ENCODE measurements at regions not wholly inside any gene's neighbourhood (a gene's known extent, or its start where the extent isn't known, plus 50 kb on each side); places are given as distances from the start of the nearest gene placed in this dataset.

GRCh38 chr6:102389994-102390393, 996.5 kb downstream of the GRIK2 start:
- no peaks in the 10 kb centered on the region for H3K9me3 ChIP-seq (ENCODE audit: control extremely low read depth in 1 of 5, control insufficient read depth in 4 of 5, insufficient read depth in 2 of 5, low read depth in 1 of 5, low read length in 4 of 5)
- H3K36me3 ChIP-seq (ENCODE audit: control insufficient read depth in 4 of 4, insufficient read depth in 4 of 4, low read length in 3 of 4), result no peaks in the 10 kb centered on the region
- WGBS (ENCODE audit: insufficient coverage), result 96% methylated on average over 10 of the region's 11 CpGs
- no peak for DNase-seq
- ChIA-PET CTCF (no interaction called here), POLR2A (no interaction called here)
- H3K4me1 ChIP-seq (ENCODE audit: control extremely low read depth in 1 of 4, control insufficient read depth in 4 of 4, insufficient read depth in 4 of 4, low read length in 3 of 4), result peaks cover 0 to 5% (median 0%) of the 10 kb centered on the region in 4 experiments
- H3K4me3 ChIP-seq (ENCODE audit: control insufficient read depth in 1 of 7, extremely low read depth in 1 of 7, insufficient read depth in 4 of 7, low read depth in 2 of 7, low read length in 6 of 7), result no peak overlapping the region
- H3K27ac ChIP-seq (ENCODE audit: insufficient read depth in 1 of 2, low read depth in 1 of 2, low read length in 2 of 2, poor library complexity in 1 of 2, severe bottlenecking in 2 of 2), result no peak overlapping the region
- H3K27me3 ChIP-seq (replicated peaks in 2 of 5; ENCODE audit: control insufficient read depth in 4 of 5, insufficient read depth in 5 of 5, low read length in 4 of 5), result no peaks in the 10 kb centered on the region

GRCh38 chr6:102387326-102388033, 994.0 kb downstream of the GRIK2 start:
- CTCF ChIA-PET, result no interaction called here
- POLR2A ChIA-PET, result no interaction called here
- no peaks in the 10 kb centered on the region for H3K9me3 ChIP-seq (ENCODE audit: control extremely low read depth in 1 of 5, control insufficient read depth in 4 of 5, insufficient read depth in 2 of 5, low read depth in 1 of 5, low read length in 4 of 5)
- H3K4me1 ChIP-seq (ENCODE audit: control extremely low read depth in 1 of 4, control insufficient read depth in 4 of 4, insufficient read depth in 4 of 4, low read length in 3 of 4), result peaks cover 0 to 5% (median 0%) of the 10 kb centered on the region in 4 experiments
- DNase-seq, result no peak
- no peaks in the 10 kb centered on the region for H3K36me3 ChIP-seq (ENCODE audit: control insufficient read depth in 4 of 4, insufficient read depth in 4 of 4, low read length in 3 of 4)
- H3K27me3 ChIP-seq (replicated peaks in 2 of 5; ENCODE audit: control insufficient read depth in 4 of 5, insufficient read depth in 5 of 5, low read length in 4 of 5), result no peaks in the 10 kb centered on the region
- H3K4me3 ChIP-seq (ENCODE audit: control insufficient read depth in 1 of 7, extremely low read depth in 1 of 7, insufficient read depth in 4 of 7, low read depth in 2 of 7, low read length in 6 of 7), result no peak overlapping the region
- H3K27ac ChIP-seq (ENCODE audit: insufficient read depth in 1 of 2, low read depth in 1 of 2, low read length in 2 of 2, poor library complexity in 1 of 2, severe bottlenecking in 2 of 2), result no peak overlapping the region
- WGBS (ENCODE audit: insufficient coverage), result no CpG with 5 or more reads among the region's 2 CpGs

- H3K4me1 ChIP-seq (ENCODE audit: control extremely low read depth in 1 of 4, control insufficient read depth in 4 of 4, insufficient read depth in 4 of 4, low read length in 3 of 4), result no peaks in the 10 kb centered on the region
- CTCF ChIA-PET, result no interaction called here
- H3K36me3 ChIP-seq (ENCODE audit: control insufficient read depth in 4 of 4, insufficient read depth in 4 of 4, low read length in 3 of 4), result no peaks in the 10 kb centered on the region
- POLR2A ChIA-PET, result no interaction called here
- no peaks in the 10 kb centered on the region for H3K9me3 ChIP-seq (ENCODE audit: control extremely low read depth in 1 of 5, control insufficient read depth in 4 of 5, insufficient read depth in 2 of 5, low read depth in 1 of 5, low read length in 4 of 5)
- no peak overlapping the region for H3K27ac ChIP-seq (ENCODE audit: insufficient read depth in 1 of 2, low read depth in 1 of 2, low read length in 2 of 2, poor library complexity in 1 of 2, severe bottlenecking in 2 of 2)
- no peak overlapping the region for H3K4me3 ChIP-seq (ENCODE audit: control insufficient read depth in 1 of 7, extremely low read depth in 1 of 7, insufficient read depth in 4 of 7, low read depth in 2 of 7, low read length in 6 of 7)
- DNase-seq, result no peak
- H3K27me3 ChIP-seq (replicated peaks in 2 of 5; ENCODE audit: control insufficient read depth in 4 of 5, insufficient read depth in 5 of 5, low read length in 4 of 5), result no peaks in the 10 kb centered on the region
These were observed 987.7 kb downstream of the GRIK2 start for GRCh38 chr6:102381203-102381602.

GRCh38 chr6:102356170-102356569, 962.7 kb downstream of the GRIK2 start:
- Histone ChIP-seq H3K4me3 (ENCODE audit: control insufficient read depth in 1 of 7, extremely low read depth in 1 of 7, insufficient read depth in 4 of 7, low read depth in 2 of 7, low read length in 6 of 7) (no peak overlapping the region), H3K27me3 (replicated peaks in 2 of 5; ENCODE audit: control insufficient read depth in 4 of 5, insufficient read depth in 5 of 5, low read length in 4 of 5) (no peaks in the 10 kb centered on the region), H3K4me1 (ENCODE audit: control extremely low read depth in 1 of 4, control insufficient read depth in 4 of 4, insufficient read depth in 4 of 4, low read length in 3 of 4) (no peaks in the 10 kb centered on the region), H3K36me3 (ENCODE audit: control insufficient read depth in 4 of 4, insufficient read depth in 4 of 4, low read length in 3 of 4) (no peaks in the 10 kb centered on the region), H3K27ac (ENCODE audit: insufficient read depth in 1 of 2, low read depth in 1 of 2, low read length in 2 of 2, poor library complexity in 1 of 2, severe bottlenecking in 2 of 2) (no peak overlapping the region), H3K9me3 (ENCODE audit: control extremely low read depth in 1 of 5, control insufficient read depth in 4 of 5, insufficient read depth in 2 of 5, low read depth in 1 of 5, low read length in 4 of 5) (no peaks in the 10 kb centered on the region)
- CTCF ChIA-PET, result no interaction called here
- 94% methylated on average over 6 of the region's 8 CpGs for WGBS (ENCODE audit: insufficient coverage)
- POLR2A ChIA-PET, result no interaction called here
- DNase-seq, result no peak

- Histone ChIP-seq H3K4me1 (ENCODE audit: control extremely low read depth in 1 of 4, control insufficient read depth in 4 of 4, insufficient read depth in 4 of 4, low read length in 3 of 4) (no peaks in the 10 kb centered on the region), H3K27ac (ENCODE audit: insufficient read depth in 1 of 2, low read depth in 1 of 2, low read length in 2 of 2, poor library complexity in 1 of 2, severe bottlenecking in 2 of 2) (no peak overlapping the region), H3K9me3 (ENCODE audit: control extremely low read depth in 1 of 5, control insufficient read depth in 4 of 5, insufficient read depth in 2 of 5, low read depth in 1 of 5, low read length in 4 of 5) (no peaks in the 10 kb centered on the region), H3K36me3 (ENCODE audit: control insufficient read depth in 4 of 4, insufficient read depth in 4 of 4, low read length in 3 of 4) (no peaks in the 10 kb centered on the region), H3K27me3 (replicated peaks in 2 of 5; ENCODE audit: control insufficient read depth in 4 of 5, insufficient read depth in 5 of 5, low read length in 4 of 5) (no peaks in the 10 kb centered on the region), H3K4me3 (ENCODE audit: control insufficient read depth in 1 of 7, extremely low read depth in 1 of 7, insufficient read depth in 4 of 7, low read depth in 2 of 7, low read length in 6 of 7) (no peak overlapping the region)
- ChIA-PET CTCF (no interaction called here), POLR2A (no interaction called here)
- WGBS (ENCODE audit: insufficient coverage), result no CpG with 5 or more reads among the region's 1 CpG
- no peak for DNase-seq
These were observed 962.1 kb downstream of the GRIK2 start for GRCh38 chr6:102355578-102355977.

GRCh38 chr6:102352552-102352951, 959.0 kb downstream of the GRIK2 start:
- CTCF ChIA-PET, result no interaction called here
- no peak overlapping the region for H3K27ac ChIP-seq (ENCODE audit: insufficient read depth in 1 of 2, low read depth in 1 of 2, low read length in 2 of 2, poor library complexity in 1 of 2, severe bottlenecking in 2 of 2)
- H3K9me3 ChIP-seq (ENCODE audit: control extremely low read depth in 1 of 5, control insufficient read depth in 4 of 5, insufficient read depth in 2 of 5, low read depth in 1 of 5, low read length in 4 of 5), result no peaks in the 10 kb centered on the region
- 80% methylated on average over 4 of the region's 5 CpGs for WGBS (ENCODE audit: insufficient coverage)
- H3K4me1 ChIP-seq (ENCODE audit: control extremely low read depth in 1 of 4, control insufficient read depth in 4 of 4, insufficient read depth in 4 of 4, low read length in 3 of 4), result no peaks in the 10 kb centered on the region
- no peaks in the 10 kb centered on the region for H3K36me3 ChIP-seq (ENCODE audit: control insufficient read depth in 4 of 4, insufficient read depth in 4 of 4, low read length in 3 of 4)
- H3K4me3 ChIP-seq (ENCODE audit: control insufficient read depth in 1 of 7, extremely low read depth in 1 of 7, insufficient read depth in 4 of 7, low read depth in 2 of 7, low read length in 6 of 7), result no peak overlapping the region
- POLR2A ChIA-PET, result no interaction called here
- DNase-seq, result no peak
- H3K27me3 ChIP-seq (replicated peaks in 2 of 5; ENCODE audit: control insufficient read depth in 4 of 5, insufficient read depth in 5 of 5, low read length in 4 of 5), result no peaks in the 10 kb centered on the region

- CTCF ChIA-PET, result no interaction called here
- H3K27ac ChIP-seq (ENCODE audit: insufficient read depth in 1 of 2, low read depth in 1 of 2, low read length in 2 of 2, poor library complexity in 1 of 2, severe bottlenecking in 2 of 2), result no peak overlapping the region
- POLR2A ChIA-PET, result no interaction called here
- no peaks in the 10 kb centered on the region for H3K27me3 ChIP-seq (replicated peaks in 2 of 5; ENCODE audit: control insufficient read depth in 4 of 5, insufficient read depth in 5 of 5, low read length in 4 of 5)
- H3K4me3 ChIP-seq (ENCODE audit: control insufficient read depth in 1 of 7, extremely low read depth in 1 of 7, insufficient read depth in 4 of 7, low read depth in 2 of 7, low read length in 6 of 7), result no peak overlapping the region
- H3K9me3 ChIP-seq (ENCODE audit: control extremely low read depth in 1 of 5, control insufficient read depth in 4 of 5, insufficient read depth in 2 of 5, low read depth in 1 of 5, low read length in 4 of 5), result no peaks in the 10 kb centered on the region
- no peaks in the 10 kb centered on the region for H3K4me1 ChIP-seq (ENCODE audit: control extremely low read depth in 1 of 4, control insufficient read depth in 4 of 4, insufficient read depth in 4 of 4, low read length in 3 of 4)
- WGBS (ENCODE audit: insufficient coverage), result 75% methylated on average over 1 of the region's 2 CpGs
- DNase-seq, result no peak
- H3K36me3 ChIP-seq (ENCODE audit: control insufficient read depth in 4 of 4, insufficient read depth in 4 of 4, low read length in 3 of 4), result no peaks in the 10 kb centered on the region
These were observed 951.3 kb downstream of the GRIK2 start for GRCh38 chr6:102344769-102345168.
